OCI-LY7 (cell line): ENCODE measurements at regions not wholly inside any gene's neighbourhood (a gene's known extent, or its start where the extent isn't known, plus 50 kb on each side); places are given as distances from the start of the nearest gene placed in this dataset.

Experiments
- EZH2phosphoT487 ChIP-seq: fragments of 200-600 bp; sonication (generic); IDR thresholded peaks from 2 replicates; pipeline ENCODE4 v1.6.1; 2018; ENCODE audit warnings: low read depth, borderline replicate concordance, mild to moderate bottlenecking, mixed run types, antibody characterized with exemption, low read length, moderate library complexity, mixed read lengths
- TF ChIP-seq, protein P1 (sequence below): fragments of 200-600 bp; sonication (generic); conservative IDR thresholded peaks from 2 replicates; pipeline ENCODE4 v1.5.1; 2014; ENCODE audit warnings: mild to moderate bottlenecking, antibody characterized with exemption, low read length, moderate library complexity, mixed read lengths

DNA sequence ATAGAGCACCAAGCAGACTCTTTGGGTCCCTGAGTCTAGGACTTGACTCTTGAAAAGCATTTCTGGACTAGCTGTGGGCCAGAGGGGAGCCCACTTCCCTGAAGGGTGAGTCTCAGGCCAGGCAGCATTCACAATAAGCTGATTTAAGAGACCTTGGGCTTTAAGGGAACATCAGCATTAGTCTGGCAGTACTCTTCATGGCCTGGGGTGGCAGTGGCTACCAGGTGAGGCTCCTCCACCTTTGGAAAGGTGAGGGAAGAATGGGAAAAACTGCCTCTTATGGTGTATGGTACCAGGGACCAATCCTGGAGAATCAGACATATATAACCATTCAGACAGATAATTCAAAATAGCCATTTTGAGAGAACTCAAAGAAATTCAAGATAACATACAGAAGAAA is 599.9 kb upstream of the POU3F3 start:
- TF ChIP-seq EZH2phosphoT487 = no peak
- TF ChIP-seq, protein P1, sequence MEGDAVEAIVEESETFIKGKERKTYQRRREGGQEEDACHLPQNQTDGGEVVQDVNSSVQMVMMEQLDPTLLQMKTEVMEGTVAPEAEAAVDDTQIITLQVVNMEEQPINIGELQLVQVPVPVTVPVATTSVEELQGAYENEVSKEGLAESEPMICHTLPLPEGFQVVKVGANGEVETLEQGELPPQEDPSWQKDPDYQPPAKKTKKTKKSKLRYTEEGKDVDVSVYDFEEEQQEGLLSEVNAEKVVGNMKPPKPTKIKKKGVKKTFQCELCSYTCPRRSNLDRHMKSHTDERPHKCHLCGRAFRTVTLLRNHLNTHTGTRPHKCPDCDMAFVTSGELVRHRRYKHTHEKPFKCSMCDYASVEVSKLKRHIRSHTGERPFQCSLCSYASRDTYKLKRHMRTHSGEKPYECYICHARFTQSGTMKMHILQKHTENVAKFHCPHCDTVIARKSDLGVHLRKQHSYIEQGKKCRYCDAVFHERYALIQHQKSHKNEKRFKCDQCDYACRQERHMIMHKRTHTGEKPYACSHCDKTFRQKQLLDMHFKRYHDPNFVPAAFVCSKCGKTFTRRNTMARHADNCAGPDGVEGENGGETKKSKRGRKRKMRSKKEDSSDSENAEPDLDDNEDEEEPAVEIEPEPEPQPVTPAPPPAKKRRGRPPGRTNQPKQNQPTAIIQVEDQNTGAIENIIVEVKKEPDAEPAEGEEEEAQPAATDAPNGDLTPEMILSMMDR = 0 out of 2 replicates have a peak, but pooled peaks have one; percentile 22
